NCI-H1436 (cell line): ENCODE measurements at regions not wholly inside any gene's neighbourhood (a gene's known extent, or its start where the extent isn't known, plus 50 kb on each side); places are given as distances from the start of the nearest gene placed in this dataset.
"Not testable (repeated sequence)": the region's sequence is repeated elsewhere in the genome, so short reads cannot be mapped to it uniquely, and the experiment has no call there.

Experiments used
- DNase-seq: peaks from one replicate; lab custom pipeline; 2025; lab: John Stamatoyannopoulos, UW

DNA sequence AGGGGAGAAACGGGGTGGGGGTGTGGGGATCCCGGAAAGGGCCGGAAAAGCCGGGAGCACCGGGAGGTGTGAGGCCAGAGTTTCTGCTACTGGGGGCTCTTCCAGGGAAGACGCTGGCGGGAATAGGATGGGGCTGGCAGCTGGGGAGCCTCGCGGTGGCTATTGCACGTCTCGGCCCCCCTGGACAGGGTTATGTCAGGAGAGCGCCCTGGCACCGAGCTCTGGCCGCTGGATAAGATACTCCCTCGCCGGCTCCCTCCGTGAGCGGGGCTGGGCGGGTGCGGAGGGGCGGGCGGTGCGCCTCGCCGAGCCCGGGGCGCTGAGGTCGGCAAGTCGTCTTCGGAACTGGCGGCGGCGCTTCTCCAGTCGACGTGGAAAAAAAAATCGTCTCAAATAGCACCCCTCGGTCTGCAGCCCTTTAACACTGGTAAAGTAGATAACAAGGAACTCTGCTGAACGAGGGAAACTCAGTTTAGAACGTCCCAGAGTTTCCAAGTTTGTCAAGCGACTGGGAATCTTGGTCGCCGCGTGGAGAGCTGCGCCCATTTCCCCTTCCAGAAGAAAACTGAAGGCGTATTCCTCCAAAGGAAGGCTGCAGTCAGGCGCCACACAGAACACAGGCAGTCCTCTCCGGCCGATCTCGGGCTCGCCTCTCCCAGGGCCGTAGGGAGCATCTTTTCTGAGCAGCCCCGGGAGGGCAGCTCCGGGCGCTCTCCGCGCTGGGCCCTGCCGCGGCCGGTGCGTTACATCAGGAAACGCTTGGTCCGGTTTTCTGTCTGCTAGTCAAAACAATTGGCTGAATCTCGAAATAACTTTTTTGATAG is 115.1 kb downstream of the KCNRG start:
- DNase-seq = no peak

DNA sequence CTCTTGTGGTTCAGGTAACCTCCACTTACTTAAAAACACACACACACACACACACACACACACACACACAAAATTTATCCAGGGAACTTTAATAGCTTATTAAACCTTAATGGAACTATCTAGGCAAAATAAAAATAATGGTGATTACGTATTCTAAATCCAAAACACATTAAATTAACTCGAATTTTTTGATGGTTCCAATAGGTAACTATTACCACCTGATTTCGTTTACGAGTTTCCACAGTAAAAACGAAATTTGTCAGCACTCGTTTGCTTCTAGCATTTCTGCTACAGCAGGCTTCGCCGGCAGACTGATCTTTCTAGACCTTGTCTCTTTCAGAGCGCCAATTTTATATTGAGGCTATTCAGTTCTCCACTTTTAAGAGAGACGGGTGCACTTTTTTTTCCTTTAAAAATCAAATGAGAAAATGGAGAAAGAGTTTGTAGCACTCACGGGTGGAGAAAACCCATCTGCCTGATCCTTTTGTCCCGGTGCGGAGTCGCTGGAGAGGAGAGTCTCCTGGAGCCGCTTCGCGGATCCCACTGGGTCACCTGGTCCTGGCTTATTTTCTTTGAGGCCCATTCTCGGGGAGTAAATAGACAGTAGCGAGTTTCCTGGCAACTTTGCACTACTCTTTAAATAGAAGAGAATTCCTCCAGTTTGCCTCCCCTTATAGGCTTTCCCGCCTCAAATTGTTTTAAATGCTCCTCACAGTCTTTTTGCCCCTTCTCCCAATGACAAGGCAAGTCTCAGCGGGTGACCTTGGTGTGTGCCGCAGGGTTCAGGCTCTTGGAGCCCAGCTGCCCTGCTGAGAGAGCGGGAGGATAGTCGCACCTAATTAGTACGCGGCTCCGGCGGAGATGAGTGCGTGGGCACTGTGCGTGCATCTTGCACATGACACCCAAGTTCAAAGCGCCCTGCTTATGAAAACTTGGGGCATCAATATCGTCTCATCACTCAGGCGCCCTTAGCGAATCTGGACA is 117.0 kb downstream of the KCNRG start:
- no peak for DNase-seq

DNA sequence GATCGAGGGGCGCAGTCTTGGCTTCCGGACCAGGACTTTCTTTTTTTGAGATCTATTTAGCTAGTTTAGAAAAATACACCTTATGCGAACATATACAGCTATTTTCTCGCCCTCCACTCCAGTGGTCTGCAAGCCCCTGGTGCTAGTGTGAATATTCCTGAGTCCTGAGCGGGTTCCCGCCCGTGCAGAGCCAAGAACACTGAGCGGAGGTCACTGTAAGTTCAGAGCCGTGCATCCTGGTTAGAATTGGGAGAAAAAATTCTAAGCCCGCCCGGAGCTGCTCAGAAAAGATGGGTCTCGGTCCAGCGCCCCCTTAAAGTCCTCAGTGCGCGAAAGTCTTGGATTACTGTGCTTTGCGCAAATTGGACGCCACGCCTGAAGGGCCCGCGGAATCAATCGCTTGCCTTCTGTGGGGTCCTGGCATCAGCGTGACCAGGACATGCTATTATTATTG is 117.7 kb downstream of the KCNRG start:
- no peak for DNase-seq

DNA sequence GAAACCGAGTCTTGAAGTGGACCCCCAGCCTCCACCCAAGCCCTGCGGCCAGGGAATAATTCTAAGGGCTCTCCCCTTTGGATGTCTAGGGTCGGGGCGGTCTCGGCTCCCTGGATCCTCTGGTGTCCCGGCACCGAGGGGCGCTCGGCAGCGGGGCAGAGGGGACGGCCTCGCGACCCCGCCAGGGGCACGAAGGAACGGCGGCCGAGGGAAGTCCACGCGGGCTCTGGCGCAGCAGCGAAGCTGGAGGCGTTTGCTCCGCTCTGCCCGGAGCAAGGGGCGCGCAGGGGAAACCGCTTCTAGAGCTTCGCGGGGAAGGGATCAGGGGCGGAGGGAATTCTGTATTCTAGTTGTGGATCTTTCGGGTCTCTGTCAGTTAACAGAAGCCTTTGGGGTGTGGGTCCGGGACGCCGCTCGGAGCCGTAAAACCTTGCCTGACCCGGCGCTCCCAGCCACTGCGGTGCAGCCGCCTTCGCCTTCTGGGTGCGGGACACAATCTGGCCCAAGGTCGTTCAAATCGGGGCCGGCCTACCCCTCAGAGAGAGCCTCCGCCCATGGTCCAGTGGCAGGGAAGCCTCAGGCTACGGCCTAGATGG is 118.2 kb downstream of the KCNRG start:
- DNase-seq = no peak

DNA sequence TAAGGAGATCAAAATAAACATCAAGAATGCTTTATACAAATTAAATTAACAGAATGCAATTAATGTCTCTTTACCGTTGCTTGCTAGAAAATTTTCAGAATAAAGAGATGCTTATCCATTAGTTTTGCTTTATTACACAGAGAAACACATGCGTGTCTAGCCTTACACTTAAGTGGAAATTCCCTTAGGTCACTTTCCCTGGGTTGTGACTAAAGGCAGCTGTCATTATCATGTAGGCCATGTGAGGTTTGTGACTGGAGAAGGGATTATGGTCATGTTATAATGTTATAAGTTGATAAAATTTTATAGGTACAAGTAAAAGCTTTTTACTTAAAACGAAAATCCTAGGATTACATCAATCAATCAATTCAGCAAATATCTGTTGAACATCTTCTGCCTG is 121.0 kb downstream of the KCNRG start:
- no peak for DNase-seq

DNA sequence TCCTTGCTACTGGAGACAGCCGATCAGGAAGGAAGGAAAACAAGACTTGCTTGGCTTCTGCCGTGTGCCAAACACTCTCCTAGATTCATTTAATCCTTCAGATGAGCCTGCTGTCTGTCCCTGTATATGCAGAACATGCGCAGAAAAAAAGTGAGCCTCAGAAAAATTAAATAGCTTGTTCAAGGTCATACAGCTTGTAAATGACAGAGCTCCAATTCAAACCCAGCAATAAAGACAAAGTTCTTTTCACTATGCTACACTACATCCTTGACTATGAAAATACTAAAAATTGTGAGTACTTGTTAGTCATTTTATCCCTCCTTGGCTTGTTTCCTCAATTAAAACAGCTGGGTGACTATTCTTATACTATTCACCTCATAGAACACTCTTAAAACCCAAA is 121.4 kb downstream of the KCNRG start:
- no peak for DNase-seq

DNA sequence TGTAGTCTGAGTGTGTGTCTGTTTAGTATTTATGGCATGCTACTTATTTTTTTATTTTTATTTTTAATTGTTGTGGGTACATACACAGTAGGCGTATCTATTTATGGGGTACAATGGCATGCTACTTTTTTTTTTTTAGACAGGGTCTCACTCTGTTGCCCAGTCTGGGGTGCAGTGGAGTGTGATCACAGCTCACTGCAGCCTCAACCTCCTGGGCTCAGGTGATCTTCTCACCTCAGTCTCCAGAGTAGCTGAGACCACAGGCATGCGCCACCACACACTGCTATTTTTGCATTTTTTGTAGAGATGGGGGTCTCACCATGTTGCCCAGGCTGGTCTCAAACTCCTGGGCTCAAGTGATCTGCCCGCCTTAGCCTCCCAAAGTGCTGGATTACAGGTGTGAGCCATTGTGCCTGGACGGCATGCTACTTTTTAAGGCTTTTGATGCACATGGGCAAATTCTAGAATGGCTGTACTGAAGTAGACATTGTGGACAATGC is 124.2 kb downstream of the KCNRG start:
- not testable (repeated sequence) for DNase-seq

DNA sequence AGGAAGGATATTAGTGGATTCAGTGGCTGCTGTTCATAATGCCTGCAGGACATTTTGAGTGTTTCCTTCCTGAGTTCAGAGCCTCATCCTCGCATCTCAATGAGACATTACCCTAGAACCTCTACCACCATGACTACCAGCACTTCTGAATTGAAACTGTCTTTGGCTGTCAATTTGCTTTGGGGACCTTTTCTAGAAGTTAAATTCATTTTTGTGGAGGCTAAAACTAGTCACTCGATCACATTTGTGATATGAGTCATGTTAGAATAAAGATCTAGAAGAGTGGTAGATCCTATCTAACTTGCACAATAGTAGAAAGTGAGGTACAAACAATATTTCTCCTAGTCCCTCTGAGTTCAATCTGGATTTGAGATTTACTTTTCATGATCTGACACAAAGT is 124.9 kb downstream of the KCNRG start:
- DNase-seq = no peak

DNA sequence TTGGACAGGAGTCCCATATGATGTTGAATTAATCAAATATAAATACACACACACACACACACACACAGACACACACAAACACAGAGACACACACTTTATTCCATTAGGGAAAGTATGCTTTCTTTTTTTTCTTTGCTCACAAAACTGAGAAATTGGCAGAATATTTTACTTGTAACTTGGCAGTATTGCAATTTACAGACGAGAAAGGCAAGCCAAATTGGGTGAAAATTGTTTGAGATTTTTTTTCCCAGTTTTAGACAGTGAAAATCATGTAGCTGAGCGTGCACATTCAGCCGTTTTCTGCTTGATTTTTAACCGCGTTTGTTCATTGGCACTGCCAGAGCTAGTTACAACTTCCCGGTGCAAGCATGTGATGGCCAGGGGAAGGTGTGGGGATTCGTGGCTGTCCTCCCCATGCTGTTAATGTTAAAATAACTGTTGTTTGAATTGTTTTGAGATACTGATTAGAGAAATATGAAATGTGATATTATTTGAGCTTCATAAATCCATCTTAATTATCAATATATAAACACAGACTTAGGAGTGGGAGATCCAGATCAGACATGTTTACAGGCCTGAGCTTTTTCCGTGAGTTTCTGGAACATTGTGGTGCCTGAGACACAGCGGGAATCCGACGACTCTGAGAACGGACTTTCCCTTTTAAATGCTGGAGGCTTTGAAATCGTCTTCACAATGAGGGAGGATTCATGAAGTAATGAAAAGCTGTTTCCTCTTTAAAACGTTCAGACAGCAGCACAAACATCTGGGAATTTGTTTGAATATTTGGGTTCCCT is 125.5 kb downstream of the KCNRG start:
- no peak for DNase-seq

DNA sequence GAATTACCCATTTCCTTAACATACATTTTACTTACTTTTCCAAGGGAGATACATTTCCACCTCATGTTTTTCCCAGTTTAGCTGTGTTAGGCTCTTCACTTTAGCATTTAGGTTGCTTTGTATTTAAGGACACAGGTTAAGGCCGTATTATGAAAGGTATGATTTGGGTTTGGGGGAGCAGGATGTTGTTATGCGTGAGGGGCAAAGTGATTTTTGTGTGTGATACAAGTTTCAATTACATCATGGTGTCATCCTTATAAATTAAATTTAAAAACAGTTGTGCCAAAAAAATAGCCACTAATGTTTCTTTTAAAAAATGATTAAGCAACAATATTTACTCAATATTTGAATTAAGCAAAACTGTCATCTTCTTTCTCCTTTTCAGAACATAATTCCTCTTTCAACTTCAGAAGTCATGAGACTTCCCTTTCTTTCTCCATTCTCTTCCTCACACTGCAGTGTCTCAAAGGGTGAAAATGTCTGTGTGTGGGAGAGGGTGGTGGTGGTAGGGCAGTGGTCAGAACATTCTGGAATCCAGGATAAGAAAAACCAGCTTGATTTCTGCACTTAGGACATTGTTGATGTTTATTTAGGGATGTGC is 126.2 kb downstream of the KCNRG start:
- DNase-seq = no peak

DNA sequence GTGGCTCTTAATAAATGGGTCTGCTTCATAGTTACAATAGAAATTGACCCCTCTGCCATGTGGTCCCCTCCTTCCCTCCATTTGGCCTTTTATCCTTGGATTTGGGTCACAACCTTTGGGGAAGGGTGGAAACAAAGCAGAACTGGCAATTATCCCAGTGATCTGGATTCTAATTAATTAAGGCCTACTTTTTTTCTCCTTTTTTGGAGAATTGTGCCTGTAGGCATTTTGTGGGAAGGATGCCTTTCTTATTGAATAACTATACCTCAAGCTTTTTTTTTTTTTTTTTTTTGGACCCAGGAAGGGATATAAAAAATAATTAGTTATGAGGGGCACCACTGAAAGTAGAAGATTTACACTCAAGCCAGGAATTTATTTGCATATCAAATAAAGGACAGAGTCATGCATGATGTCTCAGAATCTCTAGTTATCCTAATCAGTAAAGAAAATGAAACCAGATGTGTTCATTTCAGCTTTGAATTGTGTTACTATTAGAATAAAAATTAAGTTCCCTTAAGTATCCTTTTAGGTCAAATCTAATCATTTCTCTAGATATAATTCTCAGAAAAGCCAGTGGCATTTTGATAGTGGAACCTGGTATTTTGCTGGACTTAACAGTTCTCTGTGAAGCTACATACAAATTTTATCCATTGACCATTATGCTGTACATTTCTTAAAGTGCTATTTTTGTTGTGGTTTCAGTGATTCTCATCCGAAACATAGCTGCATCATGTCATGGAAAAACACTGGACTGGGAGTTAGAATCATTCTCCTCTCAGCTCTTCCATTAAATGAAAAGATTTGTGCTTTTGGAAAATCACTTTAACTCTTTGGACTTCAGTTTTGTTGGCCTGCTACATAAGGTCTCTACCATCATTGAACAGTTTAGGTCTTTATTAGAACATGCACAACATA is 129.3 kb downstream of the KCNRG start:
- no peak for DNase-seq

DNA sequence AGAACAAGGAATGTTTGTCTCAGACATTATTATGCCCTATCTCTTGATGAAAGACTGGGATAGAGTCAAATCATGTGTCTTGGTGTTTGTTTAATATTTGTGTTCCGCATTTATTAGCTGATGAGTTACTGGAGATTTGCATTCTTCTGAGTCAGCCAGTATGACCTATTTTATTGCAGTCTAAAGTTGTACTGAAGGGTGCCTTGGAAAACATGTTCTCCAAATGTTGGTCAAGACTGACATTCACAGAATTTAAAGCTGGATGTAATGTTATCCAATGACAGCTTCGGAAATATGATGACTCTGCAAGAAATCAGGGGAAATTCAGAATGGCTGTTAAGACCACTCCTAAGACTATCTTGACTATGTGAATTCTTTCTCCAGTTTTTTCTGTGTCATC is 134.0 kb downstream of the KCNRG start:
- DNase-seq = no peak

DNA sequence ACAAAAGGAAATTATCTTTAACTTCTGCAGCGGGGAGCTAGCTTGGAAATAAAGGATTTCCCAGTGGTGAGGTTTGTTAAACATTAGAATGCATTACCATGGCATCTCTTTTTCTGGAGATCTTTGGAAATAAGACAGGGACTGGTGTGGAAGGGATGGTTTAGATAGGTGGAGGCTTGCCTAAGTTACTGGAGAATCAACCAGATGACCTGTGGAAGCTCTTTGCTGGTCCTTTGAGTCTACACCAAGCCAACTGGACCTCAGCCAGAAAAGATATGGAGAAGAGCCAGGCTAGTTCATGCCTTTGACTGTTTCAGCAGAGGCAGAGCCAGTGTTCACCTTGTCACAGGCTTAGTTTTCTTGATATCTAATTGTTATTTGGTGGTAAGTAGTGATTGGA is 134.7 kb downstream of the KCNRG start:
- no peak for DNase-seq

DNA sequence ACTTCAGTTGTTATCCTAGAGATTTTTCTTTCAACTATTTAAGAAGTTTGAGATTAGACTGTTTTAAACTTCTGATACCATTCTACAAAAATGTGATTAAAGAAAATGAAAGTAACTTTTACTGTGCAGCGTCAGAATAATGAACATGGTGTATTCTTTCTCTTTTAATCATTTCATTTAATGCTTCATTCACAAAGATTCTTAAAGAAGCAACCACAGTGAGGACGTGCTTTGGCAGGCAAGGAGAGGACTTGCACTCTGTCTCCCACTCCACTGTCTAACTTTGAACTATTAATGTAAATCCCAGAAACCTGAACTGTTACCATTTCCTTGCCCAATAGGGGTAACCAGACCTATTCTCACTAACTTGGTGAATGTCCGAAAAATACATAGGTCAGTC is 137.0 kb downstream of the KCNRG start:
- DNase-seq = no peak

DNA sequence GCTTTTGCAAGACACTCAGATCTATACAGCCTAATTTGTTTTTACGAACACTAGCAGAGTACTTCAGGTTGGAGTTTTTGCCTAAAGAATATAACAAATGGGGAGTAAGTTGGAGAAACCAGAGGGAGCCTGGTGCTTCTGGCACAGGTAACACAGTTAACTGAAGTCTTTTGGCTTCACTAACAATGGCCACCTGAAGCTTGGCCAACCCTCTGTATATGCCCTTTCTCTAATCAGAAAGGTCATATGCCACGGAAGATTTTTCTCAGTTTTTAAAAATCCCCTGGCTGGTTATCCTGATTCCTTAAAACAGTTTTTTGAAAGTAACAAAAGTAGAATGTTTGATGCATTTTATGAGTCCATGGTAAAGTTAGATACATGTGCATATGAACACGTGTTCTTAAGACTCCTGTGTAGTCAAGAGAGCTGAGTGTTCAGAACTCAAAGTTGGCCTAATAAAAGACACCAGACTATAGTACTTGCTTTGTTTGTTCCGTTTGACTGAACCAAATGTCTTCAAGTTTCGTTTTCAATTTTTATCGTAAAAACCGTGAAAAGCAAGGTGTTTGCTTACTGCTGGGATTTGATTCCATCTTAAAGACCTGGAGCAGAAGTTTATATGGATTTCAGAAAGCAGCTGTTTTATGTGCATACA is 137.5 kb downstream of the KCNRG start:
- no peak for DNase-seq

DNA sequence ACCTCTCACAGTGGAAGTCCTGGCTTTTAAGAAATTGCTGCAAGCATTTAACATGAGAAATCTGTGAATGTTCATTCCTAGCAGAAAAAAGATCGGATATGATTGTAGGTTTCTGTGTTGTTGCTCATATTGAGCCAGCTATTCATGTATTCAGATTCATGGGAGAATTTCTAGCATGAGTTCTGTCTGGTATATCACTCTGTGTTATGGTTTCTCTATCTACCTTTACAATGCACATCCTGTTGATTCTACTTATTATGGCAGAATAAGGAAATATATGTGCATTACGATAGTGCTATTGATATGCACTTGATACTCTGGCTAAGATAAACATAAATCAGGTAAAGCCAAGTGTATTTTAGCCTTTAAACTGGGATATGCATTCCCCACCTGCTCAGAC is 138.2 kb downstream of the KCNRG start:
- DNase-seq = no peak

DNA sequence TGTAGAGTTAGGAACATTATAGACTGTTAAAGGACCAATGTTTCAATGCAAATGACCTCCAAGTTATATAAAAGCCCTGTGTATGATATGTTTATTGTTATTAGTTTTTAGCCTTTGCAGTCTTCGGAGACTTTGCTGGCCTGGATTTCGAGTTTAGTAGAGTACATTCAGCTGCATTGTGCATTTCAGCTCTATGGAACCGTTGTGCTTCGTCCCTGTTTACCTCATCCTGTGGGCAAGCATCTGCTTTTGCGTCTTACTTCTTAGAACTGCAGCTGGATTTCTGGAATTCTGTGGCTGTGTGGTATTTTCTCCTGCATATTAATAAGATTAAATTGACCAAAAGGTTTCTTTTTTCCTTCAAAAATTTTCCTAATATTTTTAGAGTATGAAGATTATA is 138.6 kb downstream of the KCNRG start:
- DNase-seq = no peak

DNA sequence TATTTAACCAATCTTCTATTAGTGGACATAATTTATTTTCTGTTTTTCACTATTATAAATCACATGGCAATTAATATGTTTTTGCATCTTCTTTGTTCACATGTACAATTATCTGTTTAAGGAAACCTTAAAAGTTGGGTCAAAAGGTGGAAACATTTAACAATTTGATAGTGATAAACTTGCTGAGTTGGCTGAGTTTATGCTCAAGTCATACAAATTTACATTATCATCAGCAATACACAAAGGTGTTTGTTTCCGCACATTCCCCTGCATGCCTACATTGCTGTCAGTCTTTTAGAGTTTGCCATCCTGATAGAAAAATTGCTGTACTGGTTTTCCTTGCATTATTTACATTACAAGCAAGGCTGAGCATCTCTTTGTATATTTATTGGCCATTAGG is 139.5 kb downstream of the KCNRG start:
- no peak for DNase-seq

DNA sequence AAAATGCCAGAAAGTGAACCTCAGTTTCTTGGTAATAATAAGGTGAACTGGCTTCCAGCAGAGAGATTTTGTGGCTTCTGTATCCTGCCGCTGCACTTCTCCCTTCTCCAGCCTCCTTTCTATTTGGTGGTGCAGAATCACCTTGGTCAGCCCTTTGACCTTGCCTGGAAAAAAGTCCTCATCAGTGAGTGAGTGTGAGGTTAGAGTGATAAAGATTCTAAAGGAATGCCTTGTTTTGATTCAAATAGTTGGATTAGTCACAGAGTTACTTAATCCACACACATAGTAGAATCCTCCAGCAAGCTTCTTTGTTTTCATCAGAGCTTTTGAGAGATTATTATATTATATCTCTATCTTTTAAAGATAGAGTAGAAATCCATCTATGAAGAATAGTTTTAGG is 140.9 kb downstream of the KCNRG start:
- DNase-seq = no peak
